Right ventricle myocardium inferior (tissue), 1 donor: ENCODE measurements at regions not wholly inside any gene's neighbourhood (a gene's known extent, or its start where the extent isn't known, plus 50 kb on each side); places are given as distances from the start of the nearest gene placed in this dataset.

Source experiments
- ATAC-seq: fragments of 200-7000 bp; cut with Tn5 transposase; one replicate; pipeline ENCODE4 v1.9.1; 2020; ENCODE audit warnings: mild to moderate bottlenecking, moderate library complexity
- DNase-seq: peaks from one replicate; pipeline ENCODE4 v3.0.0; 2021; ENCODE audit errors: missing footprints
- intact Hi-C: fragments of 100-400 bp; cut with DNase I; formaldehyde crosslinking; loops from one replicate; pipeline ENCODE4 v1.11.0; 2022
- donor health status: DM: no; HTN: yes; CAD: no; lungs with severe emphysema.

- intact Hi-C loops, result no loop called here
- no peak for DNase-seq
- no peak for ATAC-seq
Observed at GRCh38 chr10:129388435-129388834, 78.6 kb upstream of the MGMT start.

DNA sequence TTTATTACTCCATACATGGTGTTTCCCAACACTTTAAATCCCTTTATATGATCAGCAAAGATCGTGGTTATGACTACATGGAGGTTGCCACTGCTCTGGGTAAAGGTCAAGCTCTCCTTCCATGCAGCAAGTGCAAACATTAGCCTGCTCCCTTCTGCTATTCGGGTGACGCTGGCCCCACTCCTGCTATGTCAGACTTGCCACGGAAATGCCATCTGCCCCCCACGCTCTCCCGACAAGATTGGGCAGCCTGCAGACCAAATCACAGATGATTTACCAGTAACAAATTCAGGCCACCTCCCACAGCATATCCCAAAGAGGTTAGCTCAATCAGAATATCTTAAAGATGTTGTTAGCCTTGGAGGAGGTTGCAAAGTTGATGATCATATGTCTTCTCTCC lies 77.8 kb upstream of the MGMT start:
- intact Hi-C loops, result no loop called here
- no peak for ATAC-seq
- DNase-seq, result no peak

- no peak for DNase-seq
- intact Hi-C loops, result no loop called here
- ATAC-seq, result no peak
Observed at GRCh38 chr10:129390147-129390546, 76.9 kb upstream of the MGMT start.

- intact Hi-C loops, result no loop called here
- DNase-seq (no peak), ATAC-seq (no peak)
Observed at GRCh38 chr10:129390726-129391125, 76.3 kb upstream of the MGMT start.

GRCh38 chr10:129391464-129391863 lies 75.6 kb upstream of the MGMT start:
- no peak for DNase-seq
- intact Hi-C loops, result no loop called here
- ATAC-seq, result no peak

DNA sequence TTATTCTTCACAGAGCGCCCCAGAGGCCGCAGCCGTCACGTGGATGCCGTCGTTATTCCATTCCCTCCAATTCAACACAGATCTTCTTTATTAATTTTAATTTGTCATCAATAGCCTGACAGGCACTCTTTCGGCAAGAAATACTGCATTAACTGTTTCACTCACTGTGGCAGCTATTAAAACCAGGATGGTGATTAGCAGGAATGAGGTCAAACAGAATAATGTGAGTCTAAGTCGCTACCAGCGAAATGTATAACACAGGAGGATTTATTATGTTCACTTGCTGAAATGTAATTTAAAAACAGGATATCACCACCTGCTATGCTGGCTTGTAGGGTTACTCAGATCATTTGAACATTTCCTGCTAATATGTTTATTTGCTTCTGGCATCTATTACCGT lies 74.2 kb upstream of the MGMT start:
- intact Hi-C loops, result no loop called here
- ATAC-seq, result no peak
- DNase-seq, result no peak

DNA sequence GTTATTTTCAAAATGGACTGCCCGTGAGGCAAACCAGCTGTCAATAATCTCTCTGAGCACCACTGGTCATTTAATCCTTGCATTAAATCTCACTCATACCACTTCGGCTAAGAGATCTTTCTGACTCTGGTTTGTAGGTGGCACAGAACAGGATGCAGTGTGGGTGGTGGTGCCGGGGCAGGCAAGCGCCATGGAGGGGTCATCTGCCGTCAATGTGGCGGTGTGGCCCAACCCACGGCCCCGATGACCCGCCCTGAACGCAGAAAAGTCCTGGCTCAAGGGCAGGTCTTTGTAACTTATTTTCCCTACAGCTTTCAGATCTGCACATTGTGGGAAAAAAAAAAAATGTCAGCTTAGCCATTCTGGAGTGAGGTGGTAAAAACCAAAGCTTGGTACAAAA lies 73.2 kb upstream of the MGMT start:
- ATAC-seq (no peak), DNase-seq (no peak)
- intact Hi-C loops, result no loop called here

DNA sequence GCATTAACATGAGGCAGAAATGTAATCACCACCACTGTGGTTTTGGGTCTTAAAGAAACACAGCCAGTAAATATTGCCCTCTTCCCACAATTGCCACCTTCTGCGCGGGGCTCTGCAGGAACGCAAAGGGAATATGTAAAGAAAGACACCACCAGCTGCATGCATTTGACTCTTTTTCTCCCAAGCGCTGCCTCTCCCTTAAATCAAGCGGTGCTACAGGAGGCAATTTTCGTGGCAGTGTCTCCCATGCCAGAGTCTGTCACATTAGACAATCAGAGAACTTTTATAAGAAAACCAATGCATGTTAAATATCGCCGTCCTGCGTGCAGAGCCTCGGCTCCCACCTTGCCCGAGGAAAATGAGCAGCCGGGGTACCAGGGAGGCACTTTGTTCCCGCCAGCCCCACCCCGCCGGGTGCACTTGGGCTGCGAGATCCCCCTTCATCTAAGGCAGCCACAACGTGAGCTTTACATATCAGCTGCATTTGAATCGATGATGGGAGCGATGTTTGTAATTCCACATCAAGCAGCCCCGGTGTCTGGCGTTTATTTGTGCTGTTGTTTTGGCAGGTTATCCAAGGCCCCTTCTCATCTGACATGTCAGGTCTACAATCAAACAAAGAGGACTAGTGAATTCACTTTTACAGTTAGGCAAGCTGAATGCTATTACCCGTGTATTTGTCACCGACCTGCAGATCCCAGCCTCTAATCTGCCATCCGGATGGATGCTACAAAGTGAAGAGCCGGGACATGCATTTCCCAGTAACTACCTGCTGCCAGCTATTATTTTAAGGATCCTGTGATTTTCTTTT lies 72.3 kb upstream of the MGMT start:
- DNase-seq (no peak), ATAC-seq (no peak)
- intact Hi-C loops, result no loop called here

DNA sequence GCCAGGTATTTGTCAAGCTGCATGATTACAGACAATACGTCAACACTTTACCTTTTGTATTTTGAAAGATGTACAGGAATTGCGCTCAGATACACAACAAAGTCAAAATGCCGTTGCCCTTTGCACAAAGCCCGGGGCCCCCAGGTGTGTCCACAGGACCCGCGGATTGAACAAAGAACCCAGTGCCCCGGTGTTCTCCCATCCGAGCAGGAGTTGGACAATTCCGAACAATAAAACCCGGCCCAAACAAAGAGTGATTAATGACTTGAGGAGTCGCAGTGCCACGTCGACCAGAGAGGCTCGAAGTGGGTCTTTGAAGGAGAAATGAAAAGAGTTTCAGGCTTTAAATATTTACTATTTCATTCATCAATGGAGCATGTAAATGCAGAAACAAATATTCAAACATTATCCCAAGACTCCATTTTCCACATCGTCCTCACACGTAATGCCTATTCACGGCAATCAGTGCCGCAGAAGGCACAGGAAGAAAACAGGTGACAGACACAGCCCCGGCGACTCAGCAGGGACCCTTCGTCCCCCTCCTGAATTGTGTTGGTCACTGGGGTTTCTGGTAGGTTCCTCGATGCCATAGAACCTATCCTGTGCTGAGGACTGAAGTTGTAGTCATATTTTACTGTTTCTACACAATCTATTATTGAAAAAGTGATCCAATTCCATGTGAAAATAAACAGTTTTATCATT lies 70.9 kb upstream of the MGMT start:
- ATAC-seq, result no peak
- intact Hi-C loops, result no loop called here

GRCh38 chr10:129397198-129397974 lies 69.7 kb upstream of the MGMT start:
- ATAC-seq, result peak; percentile 16
- no peak for DNase-seq
- intact Hi-C loops, result no loop called here

More for the DNA sequence above, 70.9 kb upstream of the MGMT start:
- DNase-seq, result no peak

GRCh38 chr10:129398711-129399141 lies 68.3 kb upstream of the MGMT start:
- intact Hi-C loops, result no loop called here
- ATAC-seq, result no peak
- DNase-seq, result no peak

GRCh38 chr10:129400426-129400825 lies 66.6 kb upstream of the MGMT start:
- DNase-seq, result no peak
- ATAC-seq, result no peak
- intact Hi-C loops, result no loop called here

GRCh38 chr10:129402459-129402858 lies 64.6 kb upstream of the MGMT start:
- DNase-seq (no peak), ATAC-seq (no peak)
- intact Hi-C loops, result no loop called here

DNA sequence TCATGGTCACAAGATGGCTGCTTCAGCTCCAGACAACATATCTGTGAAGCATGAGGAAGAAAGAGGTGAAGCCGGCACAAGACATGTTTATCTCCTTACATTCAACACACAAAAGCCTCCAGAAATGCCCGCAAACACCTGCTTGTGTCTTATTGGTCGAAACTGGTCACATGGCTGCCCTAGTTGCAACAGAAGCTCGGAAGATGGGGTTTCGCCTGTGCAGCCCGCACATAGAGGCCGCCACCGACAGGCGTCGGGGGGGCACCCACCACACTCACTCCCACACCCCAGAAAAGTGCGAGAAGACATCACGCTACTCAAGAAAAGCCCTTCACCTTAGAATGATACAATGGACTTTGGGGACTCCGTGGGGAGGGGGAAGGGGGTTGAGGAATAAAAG lies 63.0 kb upstream of the MGMT start:
- intact Hi-C loops, result no loop called here
- ATAC-seq, result no peak
- no peak for DNase-seq

DNA sequence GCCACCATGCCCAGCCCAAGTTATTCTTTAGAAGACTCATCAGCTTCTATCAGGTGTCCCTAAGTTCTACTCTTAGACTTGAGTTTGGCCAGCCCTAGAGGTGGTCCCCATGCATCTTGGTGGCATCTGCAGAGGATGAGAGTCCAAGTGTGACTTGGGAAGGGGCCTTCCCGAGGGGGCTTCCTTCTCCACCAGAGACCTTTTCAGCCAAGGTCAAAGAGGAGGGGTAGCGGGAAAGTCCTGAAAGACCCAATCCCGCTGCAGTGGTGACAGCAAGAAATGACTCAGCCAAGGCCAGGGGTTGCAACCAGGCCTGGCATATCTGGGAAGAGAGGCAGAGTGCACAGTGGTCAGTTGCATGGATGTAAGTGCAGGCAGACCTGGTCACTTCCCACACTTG lies 61.7 kb upstream of the MGMT start:
- ATAC-seq (no peak), DNase-seq (no peak)
- intact Hi-C loops, result no loop called here

GRCh38 chr10:129410688-129411392 lies 56.2 kb upstream of the MGMT start:
- DNase-seq (no peak), ATAC-seq (no peak)
- intact Hi-C loops, result loop anchor here (10.0 kb wide), 1 partner anchor 376 kb away; no protein-coding TSS in a partner anchor

DNA sequence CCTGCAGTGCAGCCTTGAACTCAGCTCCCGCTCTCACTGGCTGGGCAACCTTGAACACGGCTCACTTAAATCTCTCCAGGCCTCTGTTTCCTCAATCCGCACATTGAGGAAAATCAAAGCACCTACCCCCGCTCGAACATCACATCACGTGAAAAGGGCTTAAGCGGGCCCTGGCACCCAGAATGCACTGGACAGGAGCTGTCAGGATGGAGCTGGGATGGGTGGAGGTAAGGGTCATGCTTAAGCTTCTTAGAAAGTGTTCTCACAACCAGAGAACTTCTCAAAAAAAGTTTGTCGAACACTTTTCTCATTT lies 55.7 kb upstream of the MGMT start:
- intact Hi-C loops, result loop anchor here (10.0 kb wide), 1 partner anchor 377 kb away; no protein-coding TSS in a partner anchor
- DNase-seq (no peak), ATAC-seq (no peak)

DNA sequence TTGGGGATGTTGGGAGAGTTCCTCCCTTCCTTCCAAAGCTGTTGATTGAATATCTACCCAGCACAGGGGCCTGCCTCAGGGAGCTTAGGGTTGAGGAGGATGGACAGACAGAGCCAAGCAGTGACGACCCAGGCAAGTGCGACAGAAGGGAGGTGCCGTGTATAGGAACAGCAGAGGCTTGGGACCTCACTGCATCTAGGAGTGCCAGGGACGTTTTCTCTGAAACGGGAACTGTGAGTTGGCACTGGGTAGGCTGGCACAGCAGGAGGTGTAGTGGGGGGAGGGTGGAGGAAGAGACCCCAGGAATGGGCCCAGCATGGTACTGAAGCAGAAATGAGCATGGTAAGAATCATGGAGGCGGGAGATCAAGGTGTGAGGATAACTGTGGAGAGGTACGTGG lies 55.3 kb upstream of the MGMT start:
- DNase-seq (no peak), ATAC-seq (no peak)
- intact Hi-C loops, result loop anchor here (10.0 kb wide), 1 partner anchor 377 kb away; no protein-coding TSS in a partner anchor

DNA sequence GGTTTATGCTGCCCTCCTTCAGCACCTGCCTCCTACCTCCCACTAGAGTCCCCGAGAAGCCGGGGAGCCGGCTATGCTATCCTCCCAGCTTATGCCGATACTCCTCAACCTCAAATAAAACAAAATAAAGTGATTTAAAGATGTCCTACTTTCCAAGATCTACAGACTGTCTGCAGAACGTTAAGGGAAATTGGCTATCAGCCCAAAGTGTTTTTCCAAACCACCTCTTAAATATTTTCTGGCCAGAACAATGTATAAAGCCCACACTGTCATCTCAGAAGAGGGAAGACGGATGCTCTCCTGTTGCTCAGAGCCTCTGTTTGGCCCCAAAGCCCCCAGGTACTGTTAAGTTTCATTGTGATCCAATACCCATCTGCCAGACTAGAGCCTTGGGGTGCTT lies 54.0 kb upstream of the MGMT start:
- intact Hi-C loops, result loop anchor here (10.0 kb wide), 1 partner anchor 378 kb away; no protein-coding TSS in a partner anchor
- no peak for ATAC-seq
- DNase-seq, result no peak
